H7 (cell line): ENCODE measurements at regions not wholly inside any gene's neighbourhood (a gene's known extent, or its start where the extent isn't known, plus 50 kb on each side); places are given as distances from the start of the nearest gene placed in this dataset.
"Not testable (repeated sequence)": the region's sequence is repeated elsewhere in the genome, so short reads cannot be mapped to it uniquely, and the experiment has no call there.

ENCODE experiments used
- DNase-seq: peaks from one replicate; pipeline ENCODE4 v3.0.0; 2012
- H3K27me3 ChIP-seq: 2 replicates; pipeline ENCODE4 v1.6.0; 2011; ENCODE audit warnings: mild to moderate bottlenecking, low read length; ENCODE audit not compliant: control insufficient read depth, insufficient read depth
- H3K36me3 ChIP-seq: replicated peaks from 2 replicates; pipeline ENCODE4 v1.5.1; 2011; ENCODE audit warnings: low read length; ENCODE audit not compliant: control insufficient read depth, insufficient read depth
- H3K4me3 ChIP-seq: 2 replicates; pipeline ENCODE4 v1.5.1; 2011; ENCODE audit warnings: low read depth, mild to moderate bottlenecking, control low read depth, low read length, moderate library complexity; ENCODE audit not compliant: insufficient read depth

GRCh38 chrX:140034916-140035315 is 69.6 kb upstream of the CXorf66 start:
- no peaks in the 10 kb centered on the region for H3K36me3 ChIP-seq
- H3K27me3 ChIP-seq: no peaks in the 10 kb centered on the region
- no peak overlapping the region for H3K4me3 ChIP-seq
- peak; percentile 47 for DNase-seq

- no peaks in the 10 kb centered on the region for H3K27me3 ChIP-seq
- no peaks in the 10 kb centered on the region for H3K36me3 ChIP-seq
- no peak for DNase-seq
- no peak overlapping the region for H3K4me3 ChIP-seq
Observed at GRCh38 chrX:140022482-140022881, 57.2 kb upstream of the CXorf66 start.

- not testable (repeated sequence) for H3K36me3 ChIP-seq, DNase-seq, H3K27me3 ChIP-seq, H3K4me3 ChIP-seq
Observed at GRCh38 chrX:140019134-140019533, 53.8 kb upstream of the CXorf66 start.
